ENCODE measurements at regions not wholly inside any gene's neighbourhood (a gene's known extent, or its start where the extent isn't known, plus 50 kb on each side); places are given as distances from the start of the nearest gene placed in this dataset.
"Not testable (repeated sequence)": the region's sequence is repeated elsewhere in the genome, so short reads cannot be mapped to it uniquely, and the experiment has no call there.

GRCh38 chr5:89816038-89816437 lies 593.5 kb downstream of the CETN3 start:
- Histone ChIP-seq H3K9ac (ENCODE audit: low read depth, low read length) (no peak overlapping the region), H2AK5ac (ENCODE audit: low read depth, low read length) (no peak overlapping the region), H2BK20ac (ENCODE audit: low read depth, low read length) (no peak overlapping the region), H3K4me1 (ENCODE audit: control insufficient read depth, insufficient read depth, low read length) (no peaks in the 10 kb centered on the region), H3K23ac (ENCODE audit: low read depth, low read length) (no peak overlapping the region), H4K20me1 (ENCODE audit: insufficient read depth, low read length) (no peaks in the 10 kb centered on the region), H3K27ac (ENCODE audit: insufficient read depth, low read length) (no peak overlapping the region), H4K91ac (ENCODE audit: insufficient read depth, low read depth, low read length) (no peak overlapping the region), H4K8ac (ENCODE audit: low read depth in 2 of 2, low read length in 2 of 2) (no peak overlapping the region), H2BK15ac (ENCODE audit: low read depth, low read length) (no peak overlapping the region), H3K4ac (ENCODE audit: low read depth, low read length) (no peak overlapping the region), H3K9me1 (ENCODE audit: insufficient read depth, low read length) (no peaks in the 10 kb centered on the region), H3K4me2 (ENCODE audit: low read depth, low read length) (no peak overlapping the region), H2AFZ (replicated peaks; ENCODE audit: low read length, poor library complexity) (no peak overlapping the region), H3K18ac (ENCODE audit: low read depth, low read length) (no peak overlapping the region), H3K56ac (ENCODE audit: extremely low read depth, insufficient read depth, low read length) (no peak overlapping the region), H3K79me1 (ENCODE audit: low read depth in 1 of 2, low read length in 2 of 2) (no peaks in the 10 kb centered on the region), H3K27me3 (ENCODE audit: control insufficient read depth, insufficient read depth, low read length) (no peaks in the 10 kb centered on the region), H2BK5ac (ENCODE audit: low read depth, low read length, poor library complexity, severe bottlenecking) (no peak overlapping the region), H3K36me3 (ENCODE audit: control insufficient read depth, insufficient read depth, low read length) (no peaks in the 10 kb centered on the region), H2AK9ac (replicated peaks; ENCODE audit: low read depth, low read length, poor library complexity) (no peak overlapping the region), H2BK120ac (ENCODE audit: low read depth, low read length) (no peak overlapping the region), H3K9me3 (ENCODE audit: control insufficient read depth, insufficient read depth, low read length) (no peaks in the 10 kb centered on the region; the same call in 1 of the 2 replicates), H3K4me3 (ENCODE audit: insufficient read depth, low read depth, low read length) (no peak overlapping the region), H4K5ac (ENCODE audit: low read depth, low read length) (no peak overlapping the region), H3K14ac (replicated peaks; ENCODE audit: low read depth, low read length) (no peak overlapping the region)
- ChIA-PET CTCF (no interaction called here), POLR2A (ENCODE audit: unreplicated experiment) (no interaction called here)
- no CpG with 5 or more reads among the region's 2 CpGs for WGBS, 2 experiments (ENCODE audit: extremely low coverage in 2 of 2, insufficient read length in 1 of 2)
- ATAC-seq (ENCODE audit: low read depth) = no peak
- in situ Hi-C loops (cut with MboI; ENCODE audit: low sequenced_read_pairs) (no loop called here), dilution Hi-C loops (cut with HindIII; ENCODE audit: low sequenced_read_pairs, unreplicated experiment) (no loop called here), intact Hi-C loops (cut with micrococcal nuclease) (no loop called here)
- TF ChIP-seq MXI1 (IDR thresholded peaks at IDR 0.05; ENCODE audit: borderline replicate concordance, low read depth, low read length) (no peak), NFE2L2 (IDR thresholded peaks at IDR 0.05; ENCODE audit: low read depth, low read length) (no peak)
- no peak for DNase-seq
- no TSS peak for BruUV-seq (replicated peaks)

DNA sequence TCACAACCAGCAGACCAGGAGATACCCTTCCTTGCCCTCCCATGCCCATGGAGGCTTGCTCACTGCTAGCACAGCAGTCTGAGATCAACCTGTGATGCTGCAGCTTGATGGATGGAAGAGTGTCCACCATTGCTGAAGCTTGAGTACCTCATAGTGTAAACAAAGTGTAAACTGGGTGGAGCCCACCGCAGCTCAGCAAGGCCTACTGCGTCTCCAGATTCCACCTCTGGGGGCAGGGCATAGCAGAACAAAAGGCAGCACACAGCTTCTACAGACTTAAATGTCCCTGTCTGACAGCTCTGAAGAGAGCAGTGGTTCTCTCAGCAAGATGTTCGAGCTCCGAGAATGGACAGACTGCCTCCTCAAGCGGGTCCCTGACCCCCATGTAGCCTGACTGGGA lies 608.8 kb downstream of the CETN3 start:
- H4K5ac ChIP-seq (ENCODE audit: low read depth, low read length); H3K18ac ChIP-seq (ENCODE audit: low read depth, low read length); H2BK15ac ChIP-seq (ENCODE audit: low read depth, low read length); H3K4me3 ChIP-seq (ENCODE audit: insufficient read depth, low read depth, low read length); DNase-seq; POLR2A ChIA-PET (ENCODE audit: unreplicated experiment); H2BK120ac ChIP-seq (ENCODE audit: low read depth, low read length); BruUV-seq (replicated peaks); intact Hi-C loops (cut with micrococcal nuclease); H4K8ac ChIP-seq (ENCODE audit: low read depth in 2 of 2, low read length in 2 of 2); H3K27me3 ChIP-seq (ENCODE audit: control insufficient read depth, insufficient read depth, low read length); H3K79me1 ChIP-seq (ENCODE audit: low read depth in 1 of 2, low read length in 2 of 2); H2AFZ ChIP-seq (replicated peaks; ENCODE audit: low read length, poor library complexity); H3K9ac ChIP-seq (ENCODE audit: low read depth, low read length); H3K36me3 ChIP-seq (ENCODE audit: control insufficient read depth, insufficient read depth, low read length); H2AK5ac ChIP-seq (ENCODE audit: low read depth, low read length); H3K23ac ChIP-seq (ENCODE audit: low read depth, low read length); ATAC-seq (ENCODE audit: low read depth); H3K9me1 ChIP-seq (ENCODE audit: insufficient read depth, low read length); H3K27ac ChIP-seq (ENCODE audit: insufficient read depth, low read length); H2AK9ac ChIP-seq (replicated peaks; ENCODE audit: low read depth, low read length, poor library complexity); H3K9me3 ChIP-seq (ENCODE audit: control insufficient read depth, insufficient read depth, low read length); H3K4ac ChIP-seq (ENCODE audit: low read depth, low read length); H4K20me1 ChIP-seq (ENCODE audit: insufficient read depth, low read length); H3K14ac ChIP-seq (replicated peaks; ENCODE audit: low read depth, low read length); H2BK5ac ChIP-seq (ENCODE audit: low read depth, low read length, poor library complexity, severe bottlenecking); H2BK20ac ChIP-seq (ENCODE audit: low read depth, low read length); dilution Hi-C loops (cut with HindIII; ENCODE audit: low sequenced_read_pairs, unreplicated experiment); H3K56ac ChIP-seq (ENCODE audit: extremely low read depth, insufficient read depth, low read length); H4K91ac ChIP-seq (ENCODE audit: insufficient read depth, low read depth, low read length); H3K4me1 ChIP-seq (ENCODE audit: control insufficient read depth, insufficient read depth, low read length); H3K4me2 ChIP-seq (ENCODE audit: low read depth, low read length); in situ Hi-C loops (cut with MboI; ENCODE audit: low sequenced_read_pairs): not testable (repeated sequence)
- 70% methylated on average over 2 of the region's 5 CpGs; no CpG with 5 or more reads in 1 of the 2 experiments for WGBS, 2 experiments (ENCODE audit: extremely low coverage in 2 of 2, insufficient read length in 1 of 2)
- CTCF ChIA-PET = interaction anchor here (0.6 kb wide), 1 partner anchor 858 kb away, joined by 3 read pairs; no protein-coding TSS in a partner anchor
